ENCODE measurements at regions not wholly inside any gene's neighbourhood (a gene's known extent, or its start where the extent isn't known, plus 50 kb on each side); places are given as distances from the start of the nearest gene placed in this dataset.

DNA sequence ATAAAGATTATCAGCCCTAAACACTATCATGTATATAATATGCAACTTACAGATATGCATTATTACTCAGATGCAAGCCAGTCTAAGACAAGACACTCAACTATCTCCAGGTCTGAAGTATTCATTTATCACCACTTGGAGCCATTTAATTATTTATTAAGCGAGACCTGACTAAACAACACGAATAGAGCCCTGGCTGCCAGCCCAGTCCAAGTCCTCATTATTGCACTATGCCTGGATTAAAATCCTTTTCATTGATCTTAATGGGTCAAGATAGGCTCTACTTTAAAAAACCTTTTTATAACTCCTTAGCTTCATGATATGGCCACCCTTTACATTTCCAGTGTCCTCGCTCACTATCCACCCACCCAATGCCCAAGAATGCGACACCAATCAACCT, 183.1 kb upstream of the MARCKS start:
- Histone ChIP-seq H3K36me3 (no peaks in the 10 kb centered on the region), H3K27ac (no peak overlapping the region), H3K4me1 (no peaks in the 10 kb centered on the region), H3K4me3 (no peak overlapping the region), H3K9me3 (no peaks in the 10 kb centered on the region), H3K27me3 (no peaks in the 10 kb centered on the region)
- no peak for TF ChIP-seq POLR2A (IDR thresholded peaks at IDR 0.05)
- no peak for TF ChIP-seq CTCF (IDR thresholded peaks at IDR 0.05)
- no peak for DNase-seq
- intact Hi-C loops (cut with DNase I; ENCODE audit: low total_unique reads) = no loop called here

- no peaks in the 10 kb centered on the region for H3K36me3 ChIP-seq
- intact Hi-C loops (cut with DNase I; ENCODE audit: low total_unique reads) = no loop called here
- no peak for DNase-seq
- no peaks in the 10 kb centered on the region for H3K4me1 ChIP-seq
- H3K4me3 ChIP-seq = no peak overlapping the region
- H3K9me3 ChIP-seq = no peaks in the 10 kb centered on the region
- no peak for TF ChIP-seq CTCF (IDR thresholded peaks at IDR 0.05)
- no peak for TF ChIP-seq POLR2A (IDR thresholded peaks at IDR 0.05)
- H3K27me3 ChIP-seq = no peaks in the 10 kb centered on the region
- no peak overlapping the region for H3K27ac ChIP-seq
These were observed 181.1 kb upstream of the MARCKS start for GRCh38 chr6:113676057-113676456.

- Histone ChIP-seq H3K4me3 (no peak overlapping the region), H3K36me3 (no peaks in the 10 kb centered on the region), H3K4me1 (no peaks in the 10 kb centered on the region), H3K9me3 (no peaks in the 10 kb centered on the region), H3K27me3 (no peaks in the 10 kb centered on the region), H3K27ac (no peak overlapping the region)
- no peak for TF ChIP-seq POLR2A (IDR thresholded peaks at IDR 0.05)
- TF ChIP-seq CTCF (IDR thresholded peaks at IDR 0.05) = no peak
- DNase-seq = no peak
- intact Hi-C loops (cut with DNase I; ENCODE audit: low total_unique reads) = no loop called here
These were observed 180.2 kb upstream of the MARCKS start for GRCh38 chr6:113676968-113677367.

DNA sequence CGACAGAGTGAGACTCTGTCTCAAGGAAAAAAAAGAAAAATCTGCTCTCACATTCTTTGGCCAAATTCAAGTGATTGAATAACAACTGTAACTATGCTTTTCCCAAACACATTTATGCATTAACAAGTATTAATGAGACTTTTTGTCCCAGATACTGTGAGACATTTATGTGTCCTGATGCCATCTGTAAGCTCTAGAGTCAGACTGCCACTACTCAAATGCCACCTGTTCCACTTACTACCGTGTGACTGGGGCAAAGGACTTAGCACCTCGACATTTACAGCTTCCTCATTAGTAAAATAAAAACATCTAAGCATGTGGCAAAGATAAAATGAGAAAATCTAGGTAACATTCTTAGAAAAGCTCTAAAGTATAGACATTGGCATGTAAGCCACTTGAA, 178.1 kb upstream of the MARCKS start:
- Histone ChIP-seq H3K36me3 (no peaks in the 10 kb centered on the region), H3K27ac (no peak overlapping the region), H3K27me3 (no peaks in the 10 kb centered on the region), H3K9me3 (no peaks in the 10 kb centered on the region), H3K4me3 (no peak overlapping the region), H3K4me1 (no peaks in the 10 kb centered on the region)
- intact Hi-C loops (cut with DNase I; ENCODE audit: low total_unique reads) = no loop called here
- TF ChIP-seq CTCF (IDR thresholded peaks at IDR 0.05) = no peak
- TF ChIP-seq POLR2A (IDR thresholded peaks at IDR 0.05) = no peak
- no peak for DNase-seq

GRCh38 chr6:113680301-113680700, 176.8 kb upstream of the MARCKS start:
- Histone ChIP-seq H3K27ac (no peak overlapping the region), H3K36me3 (no peaks in the 10 kb centered on the region), H3K9me3 (no peaks in the 10 kb centered on the region), H3K27me3 (no peaks in the 10 kb centered on the region), H3K4me3 (no peak overlapping the region), H3K4me1 (no peaks in the 10 kb centered on the region)
- intact Hi-C loops (cut with DNase I; ENCODE audit: low total_unique reads) = no loop called here
- no peak for TF ChIP-seq POLR2A (IDR thresholded peaks at IDR 0.05)
- DNase-seq = no peak

DNA sequence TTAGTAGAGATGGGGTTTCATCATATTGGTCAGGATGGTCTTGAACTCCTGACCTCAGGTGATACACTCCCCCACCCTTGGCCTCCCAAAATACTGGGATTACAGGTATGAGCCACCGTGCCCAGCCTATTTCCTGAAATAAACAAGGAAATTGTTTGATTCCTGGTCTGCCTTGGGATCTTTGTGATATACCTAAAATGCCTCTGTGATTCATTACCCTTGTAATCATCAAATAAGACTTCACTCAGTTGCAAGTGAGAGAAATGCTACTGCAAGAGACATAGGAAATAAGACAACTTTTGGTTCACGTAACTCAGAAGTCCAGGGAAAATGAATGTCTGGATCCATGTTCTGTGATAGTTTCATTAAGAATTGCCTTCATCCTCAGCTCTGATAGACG, 173.2 kb upstream of the MARCKS start:
- TF ChIP-seq POLR2A (IDR thresholded peaks at IDR 0.05) (no peak), CTCF (IDR thresholded peaks at IDR 0.05) (no peak)
- Histone ChIP-seq H3K4me3 (no peak overlapping the region), H3K27ac (no peak overlapping the region), H3K4me1 (no peaks in the 10 kb centered on the region), H3K36me3 (no peaks in the 10 kb centered on the region), H3K9me3 (no peaks in the 10 kb centered on the region), H3K27me3 (no peaks in the 10 kb centered on the region)
- intact Hi-C loops (cut with DNase I; ENCODE audit: low total_unique reads) = no loop called here
- DNase-seq = no peak
